Psoas muscle (tissue), 7 donors: ENCODE measurements at regions not wholly inside any gene's neighbourhood (a gene's known extent, or its start where the extent isn't known, plus 50 kb on each side); places are given as distances from the start of the nearest gene placed in this dataset.

Experiments
- ATAC-seq, 4 donors: fragments of 200-7000 bp; cut with Tn5 transposase; one replicate each; pipeline ENCODE4 v1.9.1; 2020; ENCODE audit warnings: moderate library complexity in 3 of 4, mild to moderate bottlenecking in 2 of 4
- DNase-seq, 2 donors: peaks; one replicate each; pipeline ENCODE4 v3.0.0-alpha.2; 2020
- H3K27ac ChIP-seq: fragments of 200-600 bp; one replicate; pipeline ENCODE4 v1.8.0; 2022
- H3K27me3 ChIP-seq, 3 donors: fragments of 200-600 bp in 1 of 3; one replicate each; pipeline versions ENCODE4 v1.6.1 to v1.8.0; 2013 to 2022; ENCODE audit warnings: low read length in 2 of 3, mild to moderate bottlenecking in 2 of 3, moderate library complexity in 1 of 3; ENCODE audit not compliant: insufficient read depth in 3 of 3
- H3K36me3 ChIP-seq, 2 donors: fragments of 200-600 bp in 1 of 2; one replicate each; pipeline versions ENCODE4 v1.6.1 to v1.8.0; 2013 to 2022; ENCODE audit warnings: low read depth in 1 of 2, mild to moderate bottlenecking in 1 of 2, moderate library complexity in 1 of 2; ENCODE audit not compliant: insufficient read depth in 1 of 2
- H3K4me1 ChIP-seq: fragments of 200-600 bp; one replicate; pipeline ENCODE4 v1.8.0; 2022
- H3K4me3 ChIP-seq: fragments of 200-600 bp; one replicate; pipeline ENCODE4 v1.8.0; 2022; ENCODE audit warnings: mild to moderate bottlenecking
- H3K9me3 ChIP-seq: fragments of 200-600 bp; one replicate; pipeline ENCODE4 v1.8.0; 2022
- WGBS, 3 donors: extraction: QIAGEN DNeasy Blood & Tissue Kit; methylation state at CpG; one replicate each; pipeline versions ENCODE4 v1.1.6 to v1.1.7; 2013; 5-methylcytosine and 5-hydroxymethylcytosine counted together
- intact Hi-C, 2 donors: fragments of 100-400 bp; cut with DNase I; formaldehyde crosslinking; loops; one replicate each; pipeline versions ENCODE4 v1.11.0 to v1.14.2; 2022
- TF ChIP-seq, protein P1 (sequence below): fragments of 200-600 bp; IDR thresholded peaks from one replicate; pipeline ENCODE4 v1.8.0; 2022; ENCODE audit warnings: antibody characterized with exemption
- donor health status: healthy with polysubstance abuse.
- donor health status: DM: no; HTN: no; CAD: no; lungs with moderate emphysema.
- donor health status: Bipolar disorder and iron deficiency.
- donor health status: healthy.
- donor health status: DM: yes; HTN: yes; CAD: no.
- donor health status: DM: no; HTN: no; CAD: no.
- donor health status: DM: yes; HTN: yes; CAD: no.

DNA sequence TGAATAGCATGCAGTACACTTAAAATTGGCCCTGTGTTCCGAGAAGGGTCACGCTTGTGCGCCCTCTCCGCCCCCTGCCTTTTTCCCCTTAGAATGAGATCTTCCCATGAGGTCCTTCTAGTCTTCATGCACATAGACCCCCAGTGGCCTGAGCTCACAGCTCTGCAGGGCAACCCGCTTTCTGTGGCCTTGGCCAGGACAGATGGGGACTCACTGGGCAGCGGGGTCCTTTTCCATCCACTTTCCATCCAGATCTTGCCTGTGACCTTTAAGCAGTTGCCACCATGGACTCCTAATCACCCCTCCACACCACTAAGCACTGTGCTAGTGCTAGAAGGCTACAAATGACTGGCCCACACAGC lies 244.4 kb downstream of the UACA start:
- 94 to 100% (median 94%) methylated on average over 6 of the region's 6 CpGs for WGBS, 3 donors

DNA sequence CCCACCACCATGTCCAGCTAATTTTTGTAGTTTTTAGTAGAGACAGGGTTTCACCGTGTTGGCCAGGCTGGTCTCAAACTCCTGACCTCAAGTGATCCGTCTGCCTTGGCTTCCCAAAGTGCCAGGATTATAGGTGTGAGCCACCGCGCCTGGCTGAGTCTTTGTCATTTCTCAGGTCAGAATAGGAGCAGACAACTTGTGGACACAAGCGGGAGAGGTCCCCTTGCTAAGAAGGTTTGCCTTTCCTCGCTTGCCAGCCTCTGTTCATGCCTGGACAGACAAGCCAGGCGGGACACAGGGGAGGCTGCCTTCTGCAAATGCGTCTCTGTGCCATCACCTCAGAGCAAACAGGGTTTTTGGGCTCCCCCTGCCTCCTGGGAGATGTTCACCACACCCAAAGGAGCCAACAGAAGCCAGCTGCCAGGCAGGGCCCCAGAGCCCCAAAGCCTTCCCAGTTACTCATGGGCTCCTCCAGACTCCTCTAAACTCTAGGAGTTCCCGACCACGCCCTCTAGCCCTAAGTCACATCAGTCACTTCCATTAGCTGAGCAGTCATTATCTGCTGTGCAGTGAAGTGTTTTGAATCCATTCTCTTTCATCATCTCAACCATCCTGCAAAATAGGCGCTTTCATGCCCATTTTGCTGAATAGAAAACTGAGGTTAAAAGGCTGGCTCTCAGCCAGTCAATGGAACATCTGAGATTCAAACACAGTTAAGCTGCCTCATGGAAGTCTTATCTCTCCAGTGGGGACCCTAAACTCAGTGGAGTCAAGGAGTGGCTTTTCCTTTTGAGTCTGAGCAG lies 245.0 kb downstream of the UACA start:
- DNase-seq (no peak), ATAC-seq (no peak)
- H3K27me3 ChIP-seq = no peaks in the 10 kb centered on the region
- TF ChIP-seq, protein P1, sequence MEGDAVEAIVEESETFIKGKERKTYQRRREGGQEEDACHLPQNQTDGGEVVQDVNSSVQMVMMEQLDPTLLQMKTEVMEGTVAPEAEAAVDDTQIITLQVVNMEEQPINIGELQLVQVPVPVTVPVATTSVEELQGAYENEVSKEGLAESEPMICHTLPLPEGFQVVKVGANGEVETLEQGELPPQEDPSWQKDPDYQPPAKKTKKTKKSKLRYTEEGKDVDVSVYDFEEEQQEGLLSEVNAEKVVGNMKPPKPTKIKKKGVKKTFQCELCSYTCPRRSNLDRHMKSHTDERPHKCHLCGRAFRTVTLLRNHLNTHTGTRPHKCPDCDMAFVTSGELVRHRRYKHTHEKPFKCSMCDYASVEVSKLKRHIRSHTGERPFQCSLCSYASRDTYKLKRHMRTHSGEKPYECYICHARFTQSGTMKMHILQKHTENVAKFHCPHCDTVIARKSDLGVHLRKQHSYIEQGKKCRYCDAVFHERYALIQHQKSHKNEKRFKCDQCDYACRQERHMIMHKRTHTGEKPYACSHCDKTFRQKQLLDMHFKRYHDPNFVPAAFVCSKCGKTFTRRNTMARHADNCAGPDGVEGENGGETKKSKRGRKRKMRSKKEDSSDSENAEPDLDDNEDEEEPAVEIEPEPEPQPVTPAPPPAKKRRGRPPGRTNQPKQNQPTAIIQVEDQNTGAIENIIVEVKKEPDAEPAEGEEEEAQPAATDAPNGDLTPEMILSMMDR = no peak
- intact Hi-C loops = no loop called here
- H3K9me3 ChIP-seq = no peaks in the 10 kb centered on the region
- WGBS, 3 donors = 90 to 94% (median 92%) methylated on average over 11 of the region's 11 CpGs
- no peaks in the 10 kb centered on the region for H3K36me3 ChIP-seq
- no peak overlapping the region for H3K4me3 ChIP-seq
- H3K4me1 ChIP-seq = no peaks in the 10 kb centered on the region
- no peak overlapping the region for H3K27ac ChIP-seq

More for the DNA sequence above, 244.4 kb downstream of the UACA start:
- Histone ChIP-seq H3K9me3 (no peaks in the 10 kb centered on the region), H3K27ac (no peak overlapping the region), H3K36me3 (no peaks in the 10 kb centered on the region), H3K4me1 (no peaks in the 10 kb centered on the region), H3K27me3 (no peaks in the 10 kb centered on the region), H3K4me3 (no peak overlapping the region)
- intact Hi-C loops = no loop called here
- ATAC-seq = no peak
- DNase-seq = no peak
- TF ChIP-seq, protein P1 = no peak

DNA sequence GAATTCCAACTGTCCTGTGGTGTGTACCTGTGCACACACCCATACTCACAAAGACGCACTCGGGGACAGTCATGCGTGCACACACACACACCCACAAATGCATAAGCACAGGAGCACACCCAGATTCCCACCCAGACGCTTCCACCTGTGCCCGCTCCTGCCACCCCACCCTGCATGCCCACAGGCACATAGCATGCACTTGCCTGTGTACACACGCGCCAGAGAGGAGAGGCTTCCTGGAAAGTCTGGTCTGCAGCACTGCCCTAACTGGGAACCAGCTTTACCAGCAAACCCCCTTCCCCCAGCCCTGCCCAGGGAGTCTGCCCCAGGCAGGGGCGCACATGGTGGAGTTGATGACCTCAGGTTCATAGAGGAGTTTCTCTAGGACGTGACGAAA lies 246.2 kb downstream of the UACA start:
- Histone ChIP-seq H3K27ac (no peak overlapping the region), H3K4me1 (no peaks in the 10 kb centered on the region), H3K27me3 (no peaks in the 10 kb centered on the region), H3K9me3 (no peaks in the 10 kb centered on the region), H3K4me3 (no peak overlapping the region), H3K36me3 (no peaks in the 10 kb centered on the region)
- ATAC-seq (no peak), DNase-seq (no peak)
- TF ChIP-seq, protein P1 = no peak
- intact Hi-C loops = no loop called here
- WGBS, 3 donors = 93 to 95% (median 95%) methylated on average over 10 of the region's 10 CpGs

DNA sequence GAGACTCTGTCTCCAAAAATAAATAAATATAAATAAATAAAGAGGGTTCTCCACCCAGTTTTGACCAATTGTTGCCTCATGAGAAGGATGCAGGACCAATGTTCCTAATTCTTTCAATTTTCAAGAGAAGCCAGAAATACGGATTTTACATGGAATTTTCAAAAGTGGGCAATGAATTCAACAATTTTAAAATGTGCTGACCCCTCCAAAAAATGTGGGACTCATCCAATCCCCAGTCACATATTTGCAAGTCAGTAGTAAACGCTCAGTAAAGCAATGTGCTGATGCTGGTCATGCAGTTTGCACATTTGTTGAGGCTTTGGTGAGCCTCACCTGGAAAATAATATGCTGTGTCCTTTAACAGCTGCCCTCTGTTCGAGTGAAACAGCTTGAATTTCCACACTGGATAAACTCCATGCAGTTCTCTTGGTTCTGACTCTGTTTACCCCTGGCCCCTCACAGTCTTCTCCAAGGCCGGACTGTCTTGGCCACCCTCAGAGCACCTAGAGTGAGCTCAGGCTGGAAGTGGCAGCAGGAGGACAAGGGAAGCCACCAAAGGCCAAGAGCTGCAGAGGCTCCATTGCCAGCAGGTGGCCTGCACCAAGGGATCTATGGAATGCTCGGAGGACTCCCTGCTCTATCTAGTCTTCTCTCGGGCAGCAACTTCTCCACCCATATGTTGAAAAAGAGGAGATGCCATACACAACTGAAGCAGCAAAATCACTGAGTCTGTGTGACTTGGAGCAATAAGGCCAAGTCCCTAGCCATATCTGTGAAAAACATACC lies 246.8 kb downstream of the UACA start:
- intact Hi-C loops = no loop called here
- Histone ChIP-seq H3K9me3 (no peaks in the 10 kb centered on the region), H3K4me1 (no peaks in the 10 kb centered on the region), H3K27ac (no peak overlapping the region), H3K27me3 (no peaks in the 10 kb centered on the region), H3K4me3 (no peak overlapping the region), H3K36me3 (no peaks in the 10 kb centered on the region)
- WGBS, 3 donors = 89 to 93% (median 90%) methylated on average over 6 of the region's 6 CpGs
- ATAC-seq = no peak
- TF ChIP-seq, protein P1 = no peak
- DNase-seq = no peak
